Endothelial cell (in vitro differentiated cells): ENCODE measurements at regions not wholly inside any gene's neighbourhood (a gene's known extent, or its start where the extent isn't known, plus 50 kb on each side); places are given as distances from the start of the nearest gene placed in this dataset.

Experiments
- DNase-seq: peaks from one replicate; pipeline ENCODE4 v3.0.0; 2021; ENCODE audit warnings: low spot score
- H3K27ac Mint-ChIP-seq: one replicate; pipeline ENCODE4 v1.8.0; 2021; ENCODE audit warnings: mixed read lengths, inconsistent platforms; ENCODE audit not compliant: unreplicated experiment
- H3K27me3 Mint-ChIP-seq: one replicate; pipeline ENCODE4 v1.8.0; 2021; ENCODE audit warnings: mild to moderate bottlenecking, moderate library complexity, mixed read lengths, inconsistent platforms; ENCODE audit not compliant: unreplicated experiment
- H3K36me3 Mint-ChIP-seq: one replicate; pipeline ENCODE4 v1.8.0; 2021; ENCODE audit warnings: mild to moderate bottlenecking, low read depth, mixed read lengths, inconsistent platforms; ENCODE audit not compliant: unreplicated experiment
- H3K4me1 Mint-ChIP-seq: one replicate; pipeline ENCODE4 v1.8.0; 2021; ENCODE audit warnings: mild to moderate bottlenecking, mixed read lengths, inconsistent platforms; ENCODE audit not compliant: unreplicated experiment
- H3K4me3 Mint-ChIP-seq: one replicate; pipeline ENCODE4 v1.8.0; 2021; ENCODE audit warnings: mild to moderate bottlenecking, mixed read lengths, inconsistent platforms; ENCODE audit not compliant: unreplicated experiment
- H3K9me3 Mint-ChIP-seq: one replicate; pipeline ENCODE4 v1.8.0; 2021; ENCODE audit warnings: mixed read lengths, inconsistent platforms; ENCODE audit not compliant: unreplicated experiment
- CTCF ChIP-seq: fragments of 200-600 bp; sonication (generic); IDR thresholded peaks from one replicate; pipeline ENCODE4 v1.5.0; 2021; ENCODE audit warnings: antibody characterized with exemption; ENCODE audit not compliant: unreplicated experiment

- H3K27me3 Mint-ChIP-seq: no peaks in the 10 kb centered on the region
- H3K4me3 Mint-ChIP-seq: no peak overlapping the region
- no peak overlapping the region for H3K27ac Mint-ChIP-seq
- no peaks in the 10 kb centered on the region for H3K4me1 Mint-ChIP-seq
- H3K9me3 Mint-ChIP-seq: no peaks in the 10 kb centered on the region
- no peak for TF ChIP-seq CTCF
- DNase-seq: no peak
- no peaks in the 10 kb centered on the region for H3K36me3 Mint-ChIP-seq
These were observed 119.9 kb upstream of the POF1B start for GRCh38 chrX:85499400-85499799.

- Mint-ChIP-seq H3K4me3 (no peak overlapping the region), H3K27ac (no peak overlapping the region), H3K27me3 (no peaks in the 10 kb centered on the region), H3K9me3 (no peaks in the 10 kb centered on the region), H3K4me1 (no peaks in the 10 kb centered on the region), H3K36me3 (no peaks in the 10 kb centered on the region)
- TF ChIP-seq CTCF: no peak
- DNase-seq: no peak
These were observed 114.4 kb upstream of the POF1B start for GRCh38 chrX:85493821-85494220.

DNA sequence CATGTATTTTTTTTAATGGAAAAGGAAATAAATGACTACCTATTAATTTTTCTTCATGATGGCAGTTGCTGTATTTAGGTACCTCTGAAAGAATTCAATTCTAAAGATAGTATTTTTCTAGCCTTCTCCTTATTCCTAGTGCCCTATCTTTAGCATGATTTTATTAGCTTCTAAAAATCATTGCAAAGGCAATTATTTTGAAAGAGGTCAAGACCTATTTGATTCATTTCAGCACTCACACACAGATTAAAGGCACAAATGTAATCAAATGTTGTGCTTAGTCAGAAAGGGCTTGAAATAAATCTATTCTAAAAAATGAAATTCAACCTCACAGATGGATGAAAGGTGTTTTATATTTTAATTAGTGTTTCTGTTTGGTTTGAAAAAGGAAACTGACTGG, 74.8 kb upstream of the POF1B start:
- H3K4me1 Mint-ChIP-seq: no peaks in the 10 kb centered on the region
- no peak overlapping the region for H3K27ac Mint-ChIP-seq
- no peaks in the 10 kb centered on the region for H3K9me3 Mint-ChIP-seq
- TF ChIP-seq CTCF: no peak
- H3K4me3 Mint-ChIP-seq: no peak overlapping the region
- no peak for DNase-seq
- H3K36me3 Mint-ChIP-seq: no peaks in the 10 kb centered on the region
- H3K27me3 Mint-ChIP-seq: no peaks in the 10 kb centered on the region

DNA sequence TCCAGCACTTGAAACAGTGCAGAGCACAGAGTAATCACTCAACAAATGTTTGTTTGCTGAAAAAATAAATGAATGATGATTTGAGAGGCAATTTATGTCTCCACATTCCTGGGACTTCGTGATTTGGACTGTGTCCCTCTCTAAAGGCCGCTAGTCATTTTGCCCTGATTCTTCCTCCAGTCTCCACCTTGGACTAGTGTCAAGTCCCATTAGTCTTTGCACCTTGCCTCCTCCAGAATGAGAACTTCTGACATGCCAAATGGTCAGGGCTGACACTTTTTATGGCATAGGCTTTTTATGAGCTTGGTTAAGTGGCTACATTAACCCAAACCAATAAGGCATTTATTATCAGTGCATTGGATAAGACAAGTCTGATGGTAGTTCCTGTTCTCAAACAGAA, 65.1 kb upstream of the POF1B start:
- Mint-ChIP-seq H3K27ac (no peak overlapping the region), H3K4me3 (no peak overlapping the region), H3K36me3 (no peaks in the 10 kb centered on the region), H3K27me3 (no peaks in the 10 kb centered on the region), H3K4me1 (no peaks in the 10 kb centered on the region), H3K9me3 (no peaks in the 10 kb centered on the region)
- TF ChIP-seq CTCF: no peak
- DNase-seq: no peak
